ENCODE measurements at regions not wholly inside any gene's neighbourhood (a gene's known extent, or its start where the extent isn't known, plus 50 kb on each side); places are given as distances from the start of the nearest gene placed in this dataset.
"Not testable (repeated sequence)": the region's sequence is repeated elsewhere in the genome, so short reads cannot be mapped to it uniquely, and the experiment has no call there.

DNA sequence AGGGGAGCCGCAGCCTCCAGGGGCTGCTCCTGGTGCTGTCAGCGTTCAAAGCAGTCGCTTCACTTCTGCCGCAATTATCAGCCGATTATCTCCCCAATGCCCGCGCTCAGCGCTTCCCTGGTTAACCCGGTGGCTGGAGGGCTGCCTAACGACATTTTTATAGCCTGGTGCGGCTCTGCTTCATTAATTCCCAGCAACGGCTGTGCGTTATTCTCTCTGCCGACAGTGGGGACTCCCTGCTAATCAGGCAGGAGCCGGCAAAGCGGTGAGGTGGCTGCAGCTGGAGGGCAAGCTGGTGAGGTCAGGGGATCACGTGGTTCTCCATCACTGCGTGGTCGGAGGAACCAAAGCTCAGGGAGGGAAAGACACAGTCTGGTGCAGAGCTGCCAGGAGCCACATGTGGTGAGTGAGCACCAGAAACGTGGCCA lies 62.9 kb downstream of the GLRX5 start:
- POLR2A ChIA-PET, result no interaction called here
- CTCF ChIA-PET, result no interaction called here
- no peaks in the 10 kb centered on the region for H3K36me3 Mint-ChIP-seq (ENCODE audit: low read depth)
- H3K27ac Mint-ChIP-seq, result no peak overlapping the region
- H3K9me3 Mint-ChIP-seq, result no peaks in the 10 kb centered on the region
- H3K4me3 Mint-ChIP-seq, result no peak overlapping the region
- H3K27me3 Mint-ChIP-seq, result peaks cover 31% of the 10 kb centered on the region
- H3K4me1 Mint-ChIP-seq, result no peaks in the 10 kb centered on the region
- no peak for DNase-seq

DNA sequence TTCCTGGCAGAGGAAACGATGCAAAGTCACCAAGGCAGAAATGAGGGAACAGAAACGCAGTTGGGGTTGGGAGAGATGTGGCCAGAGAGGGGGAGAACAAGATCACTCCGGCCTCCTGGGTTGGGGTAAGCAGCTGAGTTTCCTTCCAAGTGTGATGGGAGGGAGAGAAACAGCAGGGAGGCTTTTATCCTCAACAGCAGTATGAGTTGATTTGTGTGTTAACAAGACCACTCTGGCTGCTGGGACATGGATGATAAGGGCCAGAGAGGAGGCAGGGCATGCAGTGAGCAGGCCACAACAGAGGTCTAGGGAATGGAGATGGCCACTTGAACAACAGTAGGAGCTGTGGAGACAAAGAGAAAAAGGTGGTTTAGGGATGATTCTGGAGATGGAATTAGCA lies 66.8 kb downstream of the GLRX5 start:
- Mint-ChIP-seq H3K4me1 (no peaks in the 10 kb centered on the region), H3K27me3 (peaks cover 30% of the 10 kb centered on the region), H3K27ac (no peak overlapping the region), H3K4me3 (no peak overlapping the region), H3K36me3 (ENCODE audit: low read depth) (no peaks in the 10 kb centered on the region), H3K9me3 (no peaks in the 10 kb centered on the region)
- ChIA-PET POLR2A (no interaction called here), CTCF (no interaction called here)
- DNase-seq, result no peak

DNA sequence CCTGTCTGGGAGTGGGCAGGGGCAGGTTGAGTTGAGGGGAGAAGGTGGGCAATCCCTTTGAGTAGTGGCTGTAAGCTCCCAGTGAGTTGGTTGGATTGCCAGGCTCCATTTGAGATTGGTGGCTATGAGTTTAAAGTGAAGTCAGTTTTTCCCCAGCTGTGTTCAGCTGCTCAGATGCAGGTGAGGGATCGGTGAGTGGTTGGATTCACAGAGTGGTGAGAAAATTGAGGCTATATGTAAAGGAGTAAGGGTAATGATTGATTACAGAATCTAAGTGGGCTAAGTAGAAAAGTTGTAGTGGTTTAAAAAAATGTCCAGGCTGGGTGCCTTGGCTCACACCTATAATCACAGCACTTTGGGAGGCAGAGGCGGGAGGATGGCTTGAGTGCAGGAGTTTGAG lies 68.6 kb downstream of the GLRX5 start:
- Mint-ChIP-seq H3K27me3 (peaks cover 28% of the 10 kb centered on the region), H3K36me3 (ENCODE audit: low read depth) (no peaks in the 10 kb centered on the region), H3K4me3 (no peak overlapping the region), H3K4me1 (no peaks in the 10 kb centered on the region), H3K27ac (no peak overlapping the region), H3K9me3 (no peaks in the 10 kb centered on the region)
- ChIA-PET CTCF (no interaction called here), POLR2A (no interaction called here)
- no peak for DNase-seq

DNA sequence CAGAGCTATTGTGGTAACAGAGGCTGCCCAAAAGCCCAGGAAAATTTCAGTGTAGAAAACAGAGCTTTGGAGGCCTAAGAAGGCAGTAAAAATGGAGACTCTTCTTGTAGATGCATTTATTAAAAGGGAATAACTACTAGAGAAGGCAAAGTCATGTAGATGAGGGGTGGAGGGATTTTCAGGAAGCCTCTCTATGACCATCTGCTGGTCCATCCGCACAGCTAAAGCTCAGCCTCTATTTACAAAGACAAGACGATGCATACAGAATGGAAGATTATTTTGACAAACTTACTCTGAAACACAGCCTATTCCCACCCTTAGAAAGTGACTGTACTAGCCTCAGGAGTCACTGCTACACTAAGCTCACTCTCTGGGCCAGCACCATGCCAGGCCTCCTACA lies 71.4 kb downstream of the GLRX5 start:
- Mint-ChIP-seq H3K27me3 (peaks cover 16% of the 10 kb centered on the region), H3K9me3 (no peaks in the 10 kb centered on the region), H3K4me3 (no peak overlapping the region), H3K36me3 (ENCODE audit: low read depth) (no peaks in the 10 kb centered on the region), H3K4me1 (no peaks in the 10 kb centered on the region), H3K27ac (no peak overlapping the region)
- ChIA-PET CTCF (no interaction called here), POLR2A (no interaction called here)
- no peak for DNase-seq

DNA sequence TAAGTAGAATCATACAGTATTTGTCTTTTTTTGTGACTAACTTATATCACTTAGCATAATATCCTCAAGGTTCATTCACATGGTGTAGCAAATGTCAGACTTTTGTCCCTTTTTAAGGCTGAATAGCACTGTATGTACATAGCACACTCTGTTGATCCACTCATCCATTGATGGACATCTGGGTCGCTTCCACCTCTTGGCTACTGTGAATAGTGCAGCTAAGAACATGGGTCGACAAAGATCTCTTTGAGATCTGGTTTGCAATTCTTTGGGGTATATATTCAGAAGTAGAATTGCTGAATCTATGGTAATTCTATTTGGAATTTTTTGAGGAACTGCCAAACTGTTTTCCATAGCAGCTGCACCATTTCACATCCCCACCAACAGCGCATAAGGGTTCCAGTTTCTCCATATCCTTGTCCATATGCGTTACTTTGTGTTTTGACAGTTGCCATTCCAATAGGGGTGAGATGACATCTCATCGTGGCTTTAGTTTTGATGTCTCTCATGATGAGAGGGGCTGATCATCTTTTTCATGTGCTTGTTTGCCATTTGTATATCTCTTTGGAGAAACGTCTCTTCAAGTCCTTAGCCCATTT lies 73.9 kb downstream of the GLRX5 start:
- no peak for DNase-seq
- Mint-ChIP-seq H3K9me3 (no peaks in the 10 kb centered on the region), H3K4me1 (no peaks in the 10 kb centered on the region), H3K27ac (no peak overlapping the region), H3K36me3 (ENCODE audit: low read depth) (no peaks in the 10 kb centered on the region), H3K4me3 (no peak overlapping the region), H3K27me3 (peaks cover 21% of the 10 kb centered on the region)
- ChIA-PET CTCF (no interaction called here), POLR2A (no interaction called here)

DNA sequence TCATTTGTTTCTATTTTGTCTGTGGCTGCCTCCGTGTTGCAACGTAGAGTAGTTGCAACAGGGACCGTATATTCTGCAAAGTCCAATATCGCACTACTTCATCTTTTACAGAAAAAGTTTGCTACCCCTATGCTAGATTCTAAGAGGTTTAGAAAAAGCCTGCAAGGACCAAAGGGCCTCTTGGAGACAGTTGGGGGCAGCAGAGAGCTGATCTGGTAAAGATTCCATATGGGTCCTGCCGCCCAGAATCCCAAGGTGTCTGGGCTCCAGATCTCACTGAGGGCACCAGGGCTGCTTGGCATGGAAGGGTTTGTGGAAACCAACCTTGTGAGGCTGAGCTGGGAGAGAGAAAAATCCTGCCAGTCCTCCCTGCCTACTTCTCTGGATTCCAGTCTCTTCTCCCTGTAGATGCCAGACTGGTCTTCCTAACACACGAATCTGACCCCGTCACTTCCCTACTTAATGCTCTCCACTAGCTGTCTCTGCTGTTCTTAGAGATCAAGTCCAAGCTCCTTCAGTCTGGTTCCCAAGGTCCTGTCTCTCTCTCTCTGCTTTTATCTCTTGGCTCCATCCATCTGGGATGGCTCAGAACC lies 74.6 kb downstream of the GLRX5 start:
- Mint-ChIP-seq H3K4me3 (no peak overlapping the region), H3K27ac (no peak overlapping the region), H3K9me3 (no peaks in the 10 kb centered on the region), H3K36me3 (ENCODE audit: low read depth) (no peaks in the 10 kb centered on the region), H3K4me1 (no peaks in the 10 kb centered on the region), H3K27me3 (peaks cover 27% of the 10 kb centered on the region)
- no peak for DNase-seq
- POLR2A ChIA-PET, result no interaction called here
- CTCF ChIA-PET, result no interaction called here

DNA sequence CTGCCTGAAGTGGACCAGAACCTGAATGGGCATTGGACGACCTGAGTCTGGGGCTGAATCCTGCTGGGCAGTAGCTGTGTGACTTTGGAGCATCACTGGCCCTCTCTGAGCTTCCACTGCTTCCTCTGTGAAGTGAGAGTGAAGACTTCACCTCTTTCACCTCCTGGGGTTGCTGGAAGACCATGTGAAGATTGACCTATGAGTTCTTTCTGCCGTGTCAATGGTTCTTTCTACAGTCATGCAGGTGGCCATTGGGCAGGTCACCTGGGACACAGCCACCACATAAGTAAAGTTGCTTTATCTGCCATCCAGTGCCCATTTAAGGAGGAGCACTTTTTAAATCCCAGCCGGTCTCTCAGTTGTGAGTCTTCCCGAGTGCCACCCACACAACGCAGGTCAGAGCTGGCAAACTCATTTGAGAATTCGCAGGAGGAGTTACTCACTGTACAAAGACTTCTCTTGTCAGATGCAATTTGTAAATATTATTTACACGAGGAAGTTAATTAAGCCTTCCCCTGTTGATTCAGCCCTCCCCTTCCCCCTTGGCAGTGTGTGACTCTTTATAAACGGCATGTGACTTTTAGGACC lies 74.8 kb upstream of the TCL1B start:
- no peak overlapping the region for H3K4me3 Mint-ChIP-seq
- DNase-seq, result no peak
- no peaks in the 10 kb centered on the region for H3K4me1 Mint-ChIP-seq
- ChIA-PET CTCF (no interaction called here), POLR2A (no interaction called here)
- H3K27ac Mint-ChIP-seq, result no peak overlapping the region
- no peaks in the 10 kb centered on the region for H3K36me3 Mint-ChIP-seq (ENCODE audit: low read depth)
- H3K27me3 Mint-ChIP-seq, result peaks cover 32% of the 10 kb centered on the region
- no peaks in the 10 kb centered on the region for H3K9me3 Mint-ChIP-seq

DNA sequence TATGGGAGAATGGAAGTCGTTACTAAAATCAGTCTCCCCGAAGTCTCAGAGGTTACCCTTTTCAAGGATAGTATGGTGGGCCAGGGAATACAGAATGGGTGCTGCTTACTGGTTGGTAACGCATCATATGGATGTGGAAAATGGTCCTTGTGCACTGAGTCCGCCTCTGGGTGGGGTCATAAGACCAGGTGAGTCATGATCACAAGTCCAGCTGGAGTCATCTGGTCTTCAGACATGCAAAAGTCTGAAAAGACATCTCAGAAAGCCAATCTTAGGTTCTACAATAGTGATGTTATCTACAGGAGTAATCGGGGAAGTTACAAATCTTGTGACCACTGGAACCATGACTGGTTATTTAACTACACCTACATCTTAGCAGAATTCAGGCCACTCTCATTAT lies 71.9 kb upstream of the TCL1B start:
- POLR2A ChIA-PET, result no interaction called here
- CTCF ChIA-PET, result no interaction called here
- Mint-ChIP-seq H3K27ac (no peak overlapping the region), H3K4me1 (no peaks in the 10 kb centered on the region), H3K36me3 (ENCODE audit: low read depth) (no peaks in the 10 kb centered on the region), H3K4me3 (no peak overlapping the region), H3K9me3 (no peaks in the 10 kb centered on the region), H3K27me3 (peaks cover 26% of the 10 kb centered on the region)
- DNase-seq, result no peak

DNA sequence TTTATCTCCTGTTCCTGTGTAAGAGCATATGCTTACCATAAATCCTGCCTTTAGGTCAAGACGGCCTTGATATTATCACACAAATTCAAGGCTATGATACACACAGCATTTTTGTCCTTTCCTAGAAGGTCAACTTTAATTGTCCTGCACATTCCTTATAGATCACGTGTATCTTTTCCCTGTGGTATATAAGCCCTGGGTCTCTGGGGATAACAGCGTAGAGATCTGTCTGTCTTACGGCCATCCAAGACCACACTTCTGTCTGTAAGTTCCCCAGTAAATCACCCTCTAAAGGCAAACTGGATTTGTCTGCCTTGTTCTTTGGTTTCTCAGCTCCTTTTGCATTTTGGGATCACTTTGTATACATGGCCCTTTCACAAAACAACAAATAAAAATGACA lies 69.5 kb upstream of the TCL1B start:
- Mint-ChIP-seq H3K4me3 (no peak overlapping the region), H3K36me3 (ENCODE audit: low read depth) (no peaks in the 10 kb centered on the region), H3K4me1 (no peaks in the 10 kb centered on the region), H3K27ac (no peak overlapping the region), H3K9me3 (no peaks in the 10 kb centered on the region), H3K27me3 (peaks cover 20% of the 10 kb centered on the region)
- DNase-seq, result no peak
- POLR2A ChIA-PET, result no interaction called here
- CTCF ChIA-PET, result no interaction called here

DNA sequence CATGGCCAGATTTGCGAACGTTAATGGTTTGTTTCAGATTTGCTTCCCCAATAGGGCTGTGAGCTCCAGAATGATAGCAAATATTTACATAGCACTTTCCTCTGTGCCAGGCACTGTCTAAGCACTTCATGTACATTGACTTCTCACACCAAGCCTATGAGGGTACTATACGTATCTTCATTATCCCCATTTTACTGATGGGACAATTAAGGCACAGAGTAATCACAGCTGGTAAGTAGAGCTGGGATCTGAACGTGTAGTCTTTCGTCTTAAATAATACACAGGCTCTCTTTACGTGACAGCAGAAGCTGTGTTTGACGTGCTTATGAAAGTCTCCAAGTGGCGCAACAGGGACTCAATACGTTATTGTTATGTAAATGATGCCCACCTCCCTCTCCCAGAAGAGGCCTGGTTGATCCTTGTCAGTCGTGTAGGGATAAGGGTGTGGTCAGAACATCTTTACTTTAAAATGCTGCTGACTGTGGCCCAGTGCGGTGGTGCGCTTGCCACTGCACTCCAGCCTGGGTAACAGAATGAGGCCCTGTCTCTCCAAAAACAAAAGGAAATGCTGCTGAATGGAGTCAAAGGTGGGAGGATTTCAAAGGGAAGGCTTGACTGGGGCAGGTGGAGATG lies 66.3 kb upstream of the TCL1B start:
- CTCF ChIA-PET, result no interaction called here
- no peak for DNase-seq
- Mint-ChIP-seq H3K9me3 (no peaks in the 10 kb centered on the region), H3K36me3 (ENCODE audit: low read depth) (no peaks in the 10 kb centered on the region), H3K27ac (no peak overlapping the region), H3K4me3 (no peak overlapping the region), H3K4me1 (no peaks in the 10 kb centered on the region), H3K27me3 (peaks cover 8% of the 10 kb centered on the region)
- POLR2A ChIA-PET, result no interaction called here

DNA sequence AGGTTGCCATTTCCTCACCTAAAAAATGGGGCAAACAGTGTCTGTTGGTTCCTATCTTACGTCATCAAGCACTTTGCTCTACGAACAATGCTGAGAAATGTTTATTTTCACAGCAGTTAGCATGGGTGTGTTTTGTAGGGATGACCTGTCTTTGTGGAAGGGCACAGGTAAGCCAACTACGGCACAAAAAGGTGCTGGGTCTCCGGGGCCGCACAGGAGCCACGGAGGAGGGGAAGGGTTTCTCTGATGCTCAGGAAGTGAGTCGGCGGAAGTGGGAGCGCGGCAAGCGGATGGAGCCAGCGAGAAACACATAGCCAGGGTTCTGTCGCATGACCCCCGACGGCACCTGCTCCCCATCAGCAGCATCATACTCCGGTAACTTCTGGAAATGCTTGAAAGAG lies 65.6 kb upstream of the TCL1B start:
- peak overlapping the region; percentile 46 for H3K4me3 Mint-ChIP-seq
- peak overlapping the region; percentile 1 for H3K27ac Mint-ChIP-seq
- H3K36me3 Mint-ChIP-seq (ENCODE audit: low read depth), result no peaks in the 10 kb centered on the region
- ChIA-PET CTCF (no interaction called here), POLR2A (no interaction called here)
- DNase-seq, result no peak
- H3K4me1 Mint-ChIP-seq, result no peaks in the 10 kb centered on the region
- peaks cover 5% of the 10 kb centered on the region for H3K27me3 Mint-ChIP-seq
- no peaks in the 10 kb centered on the region for H3K9me3 Mint-ChIP-seq

DNA sequence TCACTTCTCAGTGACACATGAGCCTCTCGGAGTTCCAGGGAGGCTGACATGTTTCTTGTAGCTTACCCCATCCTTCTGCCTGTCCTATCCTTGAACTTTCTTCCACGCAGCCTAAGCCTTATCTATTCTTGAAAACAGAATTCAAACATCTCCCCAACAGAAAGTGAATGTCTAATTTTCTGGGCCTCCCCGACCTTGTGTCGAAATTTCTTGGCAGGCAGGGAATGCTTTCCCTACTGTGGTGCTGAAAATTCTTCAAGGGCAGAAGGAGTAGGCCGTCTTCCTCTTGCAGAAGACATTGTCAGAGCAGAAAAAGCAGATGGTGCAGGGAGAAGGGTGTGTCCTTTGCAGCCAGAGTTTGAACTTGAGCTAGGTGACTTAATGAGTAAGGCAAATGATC lies 63.0 kb upstream of the TCL1B start:
- H3K36me3 Mint-ChIP-seq (ENCODE audit: low read depth), result no peaks in the 10 kb centered on the region
- H3K27ac Mint-ChIP-seq, result no peak overlapping the region
- no peaks in the 10 kb centered on the region for H3K27me3 Mint-ChIP-seq
- H3K4me3 Mint-ChIP-seq, result no peak overlapping the region
- no peak for DNase-seq
- POLR2A ChIA-PET, result no interaction called here
- H3K9me3 Mint-ChIP-seq, result no peaks in the 10 kb centered on the region
- CTCF ChIA-PET, result no interaction called here
- no peaks in the 10 kb centered on the region for H3K4me1 Mint-ChIP-seq

DNA sequence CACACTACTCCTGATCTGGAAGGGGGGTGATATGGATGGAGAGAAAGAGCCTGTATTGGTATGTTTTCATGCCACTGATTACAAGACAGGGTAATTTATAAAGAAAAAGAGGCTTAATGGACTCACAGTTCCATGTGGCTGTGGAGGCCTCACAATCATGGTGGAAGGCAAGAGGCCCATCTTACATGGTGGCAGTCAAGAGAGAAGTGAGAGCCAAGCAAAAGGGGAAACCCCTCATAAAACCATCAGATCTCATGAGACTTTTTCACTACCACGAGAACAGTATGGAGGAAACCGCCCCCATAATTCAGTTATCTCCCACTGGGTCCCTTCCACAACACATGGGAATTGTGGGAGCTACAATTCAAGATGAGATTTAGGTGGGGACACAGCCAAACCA lies 60.5 kb upstream of the TCL1B start:
- POLR2A ChIA-PET, result not testable (repeated sequence)

DNA sequence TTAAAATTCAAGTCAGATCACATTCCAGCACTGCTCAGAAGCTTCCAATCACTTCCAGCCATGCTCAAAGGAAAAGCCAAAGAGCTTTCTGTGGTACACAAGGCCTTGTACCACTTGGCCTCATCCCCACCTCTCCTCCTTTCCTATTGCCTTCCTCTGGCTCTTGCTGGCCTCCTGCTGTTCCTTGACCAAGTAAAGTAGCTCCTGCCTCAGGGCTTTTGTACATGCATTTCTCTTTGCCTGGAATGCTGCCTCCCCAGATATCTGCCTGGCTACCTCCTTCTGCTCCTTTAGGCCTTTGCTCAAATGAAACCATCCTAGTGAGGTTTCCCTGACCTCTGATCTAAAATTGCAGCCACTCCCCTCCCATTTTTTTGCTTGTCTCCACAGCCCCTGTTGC lies 51.2 kb upstream of the TCL1B start:
- CTCF ChIA-PET, result no interaction called here
- Mint-ChIP-seq H3K27me3 (peaks cover 2% of the 10 kb centered on the region), H3K27ac (no peak overlapping the region), H3K9me3 (peaks cover 4% of the 10 kb centered on the region), H3K4me1 (no peaks in the 10 kb centered on the region), H3K4me3 (no peak overlapping the region), H3K36me3 (ENCODE audit: low read depth) (no peaks in the 10 kb centered on the region)
- POLR2A ChIA-PET, result no interaction called here
- no peak for DNase-seq

More for the DNA sequence above, 60.5 kb upstream of the TCL1B start:
- H3K4me1 Mint-ChIP-seq; H3K27ac Mint-ChIP-seq; CTCF ChIA-PET; H3K27me3 Mint-ChIP-seq; H3K36me3 Mint-ChIP-seq (ENCODE audit: low read depth); DNase-seq; H3K9me3 Mint-ChIP-seq; H3K4me3 Mint-ChIP-seq: not testable (repeated sequence)
